ENCODE measurements at regions not wholly inside any gene's neighbourhood (a gene's known extent, or its start where the extent isn't known, plus 50 kb on each side); places are given as distances from the start of the nearest gene placed in this dataset.

DNA sequence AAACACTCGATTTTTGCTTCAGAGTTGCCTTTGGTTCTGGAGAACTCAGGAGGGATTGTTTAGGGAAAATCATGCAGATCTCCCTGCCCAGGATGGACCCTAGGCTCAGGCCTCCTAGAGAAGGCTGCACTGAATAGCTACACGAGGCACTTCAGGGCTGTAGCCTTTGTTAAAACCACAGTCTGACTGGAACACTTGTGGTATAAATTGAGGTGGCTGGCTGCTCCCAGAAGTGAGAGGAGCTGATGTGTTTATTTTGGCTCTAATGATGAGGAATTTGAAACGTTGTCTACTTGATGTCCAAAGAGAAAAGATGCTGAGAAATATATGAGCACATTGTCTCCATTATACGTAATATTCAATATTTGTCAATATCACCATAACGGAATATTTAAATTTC, 762.1 kb upstream of the ARGLU1 start:
- no peak overlapping the region for H2AK5ac ChIP-seq (ENCODE audit: insufficient read length, low read length)
- H2BK15ac ChIP-seq (ENCODE audit: low read depth, low read length) = no peak overlapping the region
- Mint-ChIP-seq H3K27ac (no peak overlapping the region; a peak in 1 of 7 replicates), H3K27me3 (ENCODE audit: low read depth) (no peaks in the 10 kb centered on the region; the same call in 1 of the 2 replicates), H3K4me1 (no peaks in the 10 kb centered on the region), H3K9me3 (no peaks in the 10 kb centered on the region), H3K36me3 (ENCODE audit: insufficient read depth in 1 of 3, low read depth in 3 of 3) (no peaks in the 10 kb centered on the region), H3K4me3 (no peak overlapping the region)
- H3K27ac ChIP-seq (ENCODE audit: insufficient read length, low read depth, low read length) = no peak overlapping the region
- H3K14ac ChIP-seq (ENCODE audit: insufficient read depth, low read length) = no peak overlapping the region
- no peak overlapping the region for H3K56ac ChIP-seq (ENCODE audit: insufficient read length, low read depth, low read length)
- H3K79me2 ChIP-seq (ENCODE audit: insufficient read depth, low read length) = no peaks in the 10 kb centered on the region
- no peak overlapping the region for H2BK20ac ChIP-seq (ENCODE audit: low read depth, low read length, poor library complexity, severe bottlenecking)
- H3K23ac ChIP-seq (ENCODE audit: insufficient read length, low read depth, low read length) = no peak overlapping the region
- no peak overlapping the region for H2BK12ac ChIP-seq (ENCODE audit: insufficient read length, low read depth, low read length)
- H3K4ac ChIP-seq (ENCODE audit: low read depth, low read length) = no peak overlapping the region
- H3K9ac ChIP-seq (ENCODE audit: extremely low read depth, insufficient read length, low read length) = no peak overlapping the region
- no peak overlapping the region for H2BK120ac ChIP-seq (ENCODE audit: low read depth, low read length, poor library complexity, severe bottlenecking)
- no peak overlapping the region for H2BK5ac ChIP-seq (ENCODE audit: insufficient read length, low read length)
- no peak overlapping the region for H3K18ac ChIP-seq (ENCODE audit: insufficient read length, low read depth, low read length)
- H4K91ac ChIP-seq (ENCODE audit: insufficient read length, low read depth, low read length) = no peak overlapping the region
- no peak for DNase-seq
- H3T11ph ChIP-seq (ENCODE audit: low read length) = no peak overlapping the region
- WGBS (ENCODE audit: extremely low coverage, insufficient read length, low lambda C conversion rate) = no CpG with 5 or more reads among the region's 5 CpGs
- H3K4me1 ChIP-seq (ENCODE audit: insufficient read depth, low read length) = no peaks in the 10 kb centered on the region
- TF ChIP-seq, protein P1, sequence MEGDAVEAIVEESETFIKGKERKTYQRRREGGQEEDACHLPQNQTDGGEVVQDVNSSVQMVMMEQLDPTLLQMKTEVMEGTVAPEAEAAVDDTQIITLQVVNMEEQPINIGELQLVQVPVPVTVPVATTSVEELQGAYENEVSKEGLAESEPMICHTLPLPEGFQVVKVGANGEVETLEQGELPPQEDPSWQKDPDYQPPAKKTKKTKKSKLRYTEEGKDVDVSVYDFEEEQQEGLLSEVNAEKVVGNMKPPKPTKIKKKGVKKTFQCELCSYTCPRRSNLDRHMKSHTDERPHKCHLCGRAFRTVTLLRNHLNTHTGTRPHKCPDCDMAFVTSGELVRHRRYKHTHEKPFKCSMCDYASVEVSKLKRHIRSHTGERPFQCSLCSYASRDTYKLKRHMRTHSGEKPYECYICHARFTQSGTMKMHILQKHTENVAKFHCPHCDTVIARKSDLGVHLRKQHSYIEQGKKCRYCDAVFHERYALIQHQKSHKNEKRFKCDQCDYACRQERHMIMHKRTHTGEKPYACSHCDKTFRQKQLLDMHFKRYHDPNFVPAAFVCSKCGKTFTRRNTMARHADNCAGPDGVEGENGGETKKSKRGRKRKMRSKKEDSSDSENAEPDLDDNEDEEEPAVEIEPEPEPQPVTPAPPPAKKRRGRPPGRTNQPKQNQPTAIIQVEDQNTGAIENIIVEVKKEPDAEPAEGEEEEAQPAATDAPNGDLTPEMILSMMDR (conservative IDR thresholded peaks at IDR 0.05) = no peak
- H3K4me2 ChIP-seq (ENCODE audit: insufficient read depth, insufficient read length, low read length) = no peak overlapping the region
- H4K5ac ChIP-seq (ENCODE audit: insufficient read length, low read depth, low read length) = no peak overlapping the region
- H3K79me1 ChIP-seq (ENCODE audit: insufficient read depth, low read depth, low read length, poor library complexity, severe bottlenecking) = no peaks in the 10 kb centered on the region
- no peak overlapping the region for H2AFZ ChIP-seq (ENCODE audit: low read length)
- no peaks in the 10 kb centered on the region for H3K27me3 ChIP-seq (ENCODE audit: insufficient read depth, low read length)
- no peaks in the 10 kb centered on the region for H3K9me3 ChIP-seq (ENCODE audit: control insufficient read depth, low read depth, low read length)
- H3K23me2 ChIP-seq (ENCODE audit: insufficient read length, low read depth, low read length, poor library complexity, severe bottlenecking) = no peaks in the 10 kb centered on the region
- H4K20me1 ChIP-seq (ENCODE audit: control insufficient read depth, insufficient read depth, insufficient read length) = no peaks in the 10 kb centered on the region
- no peak overlapping the region for H4K8ac ChIP-seq (replicated peaks; ENCODE audit: insufficient read length, low read depth, low read length)

Data from H9 (cell line).